ENCODE measurements at regions not wholly inside any gene's neighbourhood (a gene's known extent, or its start where the extent isn't known, plus 50 kb on each side); places are given as distances from the start of the nearest gene placed in this dataset.

DNA sequence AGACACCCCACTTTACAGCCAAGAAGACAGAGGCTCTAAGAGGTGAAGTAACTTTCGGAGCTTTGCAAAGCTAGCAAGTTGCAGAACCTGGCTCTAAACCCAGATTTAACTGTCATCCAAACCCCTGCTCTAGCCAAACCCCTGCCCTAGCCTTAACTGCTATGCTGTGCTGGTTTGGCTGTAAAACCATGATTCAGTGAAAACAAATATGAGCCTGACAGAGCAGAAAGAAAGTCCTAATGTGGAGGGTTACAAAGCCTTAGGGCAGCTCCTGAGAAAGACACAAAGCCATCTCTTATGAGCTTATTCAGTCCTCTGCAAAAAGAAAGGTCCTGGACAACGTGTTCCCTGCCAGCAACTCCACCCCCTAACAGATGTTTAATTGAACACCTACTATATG lies 172.8 kb downstream of the KATNAL1 start:
- no peak for DNase-seq (ENCODE audit: low spot score)
- TF ChIP-seq CTCF (IDR thresholded peaks at IDR 0.05; ENCODE audit: extremely low read depth, missing control alignments): no peak

- DNase-seq (ENCODE audit: low spot score): no peak
- no peak for TF ChIP-seq CTCF (IDR thresholded peaks at IDR 0.05; ENCODE audit: extremely low read depth, missing control alignments)
These were observed 173.4 kb downstream of the KATNAL1 start for GRCh38 chr13:30133996-30134395.

DNA sequence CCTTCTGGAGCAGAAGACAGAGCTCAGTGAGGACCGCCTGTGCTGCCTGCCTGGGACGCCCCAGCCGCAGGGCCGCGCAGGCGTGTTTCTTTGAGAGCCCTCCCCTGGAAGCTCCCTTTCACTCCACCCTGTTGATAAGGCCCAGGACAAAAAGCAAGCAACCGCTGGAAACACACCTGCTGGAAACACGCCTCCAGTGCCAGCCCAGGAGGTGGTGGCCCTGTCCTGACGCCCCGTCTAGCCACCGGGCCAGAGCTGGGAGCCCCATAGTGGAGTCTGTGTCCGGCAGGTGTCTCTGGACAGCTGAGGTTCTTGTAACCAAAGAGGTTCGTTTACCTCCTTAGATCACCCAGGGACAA lies 173.8 kb downstream of the KATNAL1 start:
- no peak for TF ChIP-seq CTCF (IDR thresholded peaks at IDR 0.05; ENCODE audit: extremely low read depth, missing control alignments)
- DNase-seq (ENCODE audit: low spot score): no peak

GRCh38 chr13:30132623-30133553 lies 174.5 kb downstream of the KATNAL1 start:
- peak; percentile 87 for DNase-seq (ENCODE audit: low spot score)
- TF ChIP-seq CTCF (IDR thresholded peaks at IDR 0.05; ENCODE audit: extremely low read depth, missing control alignments): peak; percentile 83

DNA sequence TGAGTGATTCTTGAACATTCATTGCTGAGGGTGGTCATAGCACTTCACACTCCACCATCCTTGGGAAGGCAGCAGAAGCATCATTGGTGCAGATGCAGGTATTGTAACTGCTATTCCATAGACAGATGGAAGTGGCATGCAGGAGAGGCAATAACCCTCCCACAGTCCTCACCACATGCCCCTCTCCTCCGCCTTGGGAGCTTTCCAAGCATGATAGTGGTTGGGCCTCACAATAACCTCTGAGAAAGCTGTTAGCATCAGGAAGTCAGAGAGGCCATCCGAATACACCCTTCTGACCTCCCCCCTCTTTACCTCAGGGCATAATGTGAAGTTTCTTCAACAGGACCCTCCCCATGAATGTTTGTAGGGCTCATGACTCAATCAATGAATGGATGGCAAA lies 177.9 kb downstream of the KATNAL1 start:
- DNase-seq (ENCODE audit: low spot score): no peak
- no peak for TF ChIP-seq CTCF (IDR thresholded peaks at IDR 0.05; ENCODE audit: extremely low read depth, missing control alignments)

GRCh38 chr13:30128591-30128990 lies 178.8 kb downstream of the KATNAL1 start:
- no peak for DNase-seq (ENCODE audit: low spot score)
- no peak for TF ChIP-seq CTCF (IDR thresholded peaks at IDR 0.05; ENCODE audit: extremely low read depth, missing control alignments)

DNA sequence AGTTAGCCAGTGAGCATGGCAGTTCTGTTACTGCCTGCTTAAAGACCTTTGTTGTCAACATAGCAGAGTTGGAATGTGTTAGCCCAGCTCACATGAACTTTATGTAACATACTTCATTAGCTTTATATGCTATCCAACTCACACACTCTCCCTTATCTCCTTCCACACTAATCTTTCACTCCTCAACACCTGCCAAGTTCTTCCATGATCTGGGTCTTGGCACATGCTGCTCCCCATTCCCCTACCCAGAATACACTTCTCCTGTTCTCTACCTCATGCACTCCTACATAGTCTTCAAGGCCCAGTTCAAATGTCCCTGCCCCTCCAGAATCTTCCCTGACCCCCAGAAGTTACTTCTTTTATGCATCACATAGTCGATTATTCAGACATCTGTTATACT lies 179.3 kb downstream of the KATNAL1 start:
- DNase-seq (ENCODE audit: low spot score): no peak
- TF ChIP-seq CTCF (IDR thresholded peaks at IDR 0.05; ENCODE audit: extremely low read depth, missing control alignments): no peak
